ENCODE measurements at regions not wholly inside any gene's neighbourhood (a gene's known extent, or its start where the extent isn't known, plus 50 kb on each side); places are given as distances from the start of the nearest gene placed in this dataset.

- TF ChIP-seq HIVEP1 (CRISPR knock-in tag; IDR thresholded peaks at IDR 0.05) (0 out of 2 replicates have a peak, but pooled peaks have one; percentile 30), ESRRB (CRISPR knock-in tag; IDR thresholded peaks at IDR 0.05; ENCODE audit: borderline replicate concordance) (no peak), ZNF79 (CRISPR knock-in tag; IDR thresholded peaks at IDR 0.05; ENCODE audit: low read depth) (no peak), POLR2H (tag; IDR thresholded peaks at IDR 0.05; ENCODE audit: low read depth) (peak; percentile 69), ZSCAN32 (CRISPR knock-in tag; IDR thresholded peaks at IDR 0.05) (0 out of 2 replicates have a peak, but pooled peaks have one; percentile 31), C11orf30 (IDR thresholded peaks at IDR 0.05; ENCODE audit: low read depth) (peak; percentile 92), ATF3 (IDR thresholded peaks at IDR 0.05) (peak; percentile 99), ATF3 (CRISPR knock-in tag; conservative IDR thresholded peaks at IDR 0.05) (peak; percentile 76), FOSL1 (tag; conservative IDR thresholded peaks at IDR 0.05) (peak; percentile 95), PTRF (tag; IDR thresholded peaks at IDR 0.05) (no peak), MEF2A (IDR thresholded peaks at IDR 0.05; ENCODE audit: control insufficient read depth, low read depth, low read length) (no peak), SUPT5H (IDR thresholded peaks at IDR 0.05) (no peak), RBM25 (IDR thresholded peaks at IDR 0.05; ENCODE audit: low read depth, low read length, severe bottlenecking) (no peak)
- TF ChIP-seq, protein P1, sequence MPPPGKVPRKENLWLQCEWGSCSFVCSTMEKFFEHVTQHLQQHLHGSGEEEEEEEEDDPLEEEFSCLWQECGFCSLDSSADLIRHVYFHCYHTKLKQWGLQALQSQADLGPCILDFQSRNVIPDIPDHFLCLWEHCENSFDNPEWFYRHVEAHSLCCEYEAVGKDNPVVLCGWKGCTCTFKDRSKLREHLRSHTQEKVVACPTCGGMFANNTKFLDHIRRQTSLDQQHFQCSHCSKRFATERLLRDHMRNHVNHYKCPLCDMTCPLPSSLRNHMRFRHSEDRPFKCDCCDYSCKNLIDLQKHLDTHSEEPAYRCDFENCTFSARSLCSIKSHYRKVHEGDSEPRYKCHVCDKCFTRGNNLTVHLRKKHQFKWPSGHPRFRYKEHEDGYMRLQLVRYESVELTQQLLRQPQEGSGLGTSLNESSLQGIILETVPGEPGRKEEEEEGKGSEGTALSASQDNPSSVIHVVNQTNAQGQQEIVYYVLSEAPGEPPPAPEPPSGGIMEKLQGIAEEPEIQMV (tag; conservative IDR thresholded peaks at IDR 0.05; ENCODE audit: low read depth): no peak
- TF ChIP-seq, protein P2, sequence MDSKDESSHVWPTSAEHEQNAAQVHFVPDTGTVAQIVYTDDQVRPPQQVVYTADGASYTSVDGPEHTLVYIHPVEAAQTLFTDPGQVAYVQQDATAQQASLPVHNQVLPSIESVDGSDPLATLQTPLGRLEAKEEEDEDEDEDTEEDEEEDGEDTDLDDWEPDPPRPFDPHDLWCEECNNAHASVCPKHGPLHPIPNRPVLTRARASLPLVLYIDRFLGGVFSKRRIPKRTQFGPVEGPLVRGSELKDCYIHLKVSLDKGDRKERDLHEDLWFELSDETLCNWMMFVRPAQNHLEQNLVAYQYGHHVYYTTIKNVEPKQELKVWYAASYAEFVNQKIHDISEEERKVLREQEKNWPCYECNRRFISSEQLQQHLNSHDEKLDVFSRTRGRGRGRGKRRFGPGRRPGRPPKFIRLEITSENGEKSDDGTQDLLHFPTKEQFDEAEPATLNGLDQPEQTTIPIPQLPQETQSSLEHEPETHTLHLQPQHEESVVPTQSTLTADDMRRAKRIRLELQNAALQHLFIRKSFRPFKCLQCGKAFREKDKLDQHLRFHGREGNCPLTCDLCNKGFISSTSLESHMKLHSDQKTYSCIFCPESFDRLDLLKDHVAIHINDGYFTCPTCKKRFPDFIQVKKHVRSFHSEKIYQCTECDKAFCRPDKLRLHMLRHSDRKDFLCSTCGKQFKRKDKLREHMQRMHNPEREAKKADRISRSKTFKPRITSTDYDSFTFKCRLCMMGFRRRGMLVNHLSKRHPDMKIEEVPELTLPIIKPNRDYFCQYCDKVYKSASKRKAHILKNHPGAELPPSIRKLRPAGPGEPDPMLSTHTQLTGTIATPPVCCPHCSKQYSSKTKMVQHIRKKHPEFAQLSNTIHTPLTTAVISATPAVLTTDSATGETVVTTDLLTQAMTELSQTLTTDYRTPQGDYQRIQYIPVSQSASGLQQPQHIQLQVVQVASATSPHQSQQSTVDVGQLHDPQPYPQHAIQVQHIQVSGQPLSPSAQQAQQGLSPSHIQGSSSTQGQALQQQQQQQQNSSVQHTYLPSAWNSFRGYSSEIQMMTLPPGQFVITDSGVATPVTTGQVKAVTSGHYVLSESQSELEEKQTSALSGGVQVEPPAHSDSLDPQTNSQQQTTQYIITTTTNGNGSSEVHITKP (IDR thresholded peaks at IDR 0.05; ENCODE audit: partially characterized antibody): no peak
- TF ChIP-seq, protein P3, sequence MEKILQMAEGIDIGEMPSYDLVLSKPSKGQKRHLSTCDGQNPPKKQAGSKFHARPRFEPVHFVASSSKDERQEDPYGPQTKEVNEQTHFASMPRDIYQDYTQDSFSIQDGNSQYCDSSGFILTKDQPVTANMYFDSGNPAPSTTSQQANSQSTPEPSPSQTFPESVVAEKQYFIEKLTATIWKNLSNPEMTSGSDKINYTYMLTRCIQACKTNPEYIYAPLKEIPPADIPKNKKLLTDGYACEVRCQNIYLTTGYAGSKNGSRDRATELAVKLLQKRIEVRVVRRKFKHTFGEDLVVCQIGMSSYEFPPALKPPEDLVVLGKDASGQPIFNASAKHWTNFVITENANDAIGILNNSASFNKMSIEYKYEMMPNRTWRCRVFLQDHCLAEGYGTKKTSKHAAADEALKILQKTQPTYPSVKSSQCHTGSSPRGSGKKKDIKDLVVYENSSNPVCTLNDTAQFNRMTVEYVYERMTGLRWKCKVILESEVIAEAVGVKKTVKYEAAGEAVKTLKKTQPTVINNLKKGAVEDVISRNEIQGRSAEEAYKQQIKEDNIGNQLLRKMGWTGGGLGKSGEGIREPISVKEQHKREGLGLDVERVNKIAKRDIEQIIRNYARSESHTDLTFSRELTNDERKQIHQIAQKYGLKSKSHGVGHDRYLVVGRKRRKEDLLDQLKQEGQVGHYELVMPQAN (IDR thresholded peaks at IDR 0.05; ENCODE audit: borderline replicate concordance): no peak
- TF ChIP-seq, protein P4, sequence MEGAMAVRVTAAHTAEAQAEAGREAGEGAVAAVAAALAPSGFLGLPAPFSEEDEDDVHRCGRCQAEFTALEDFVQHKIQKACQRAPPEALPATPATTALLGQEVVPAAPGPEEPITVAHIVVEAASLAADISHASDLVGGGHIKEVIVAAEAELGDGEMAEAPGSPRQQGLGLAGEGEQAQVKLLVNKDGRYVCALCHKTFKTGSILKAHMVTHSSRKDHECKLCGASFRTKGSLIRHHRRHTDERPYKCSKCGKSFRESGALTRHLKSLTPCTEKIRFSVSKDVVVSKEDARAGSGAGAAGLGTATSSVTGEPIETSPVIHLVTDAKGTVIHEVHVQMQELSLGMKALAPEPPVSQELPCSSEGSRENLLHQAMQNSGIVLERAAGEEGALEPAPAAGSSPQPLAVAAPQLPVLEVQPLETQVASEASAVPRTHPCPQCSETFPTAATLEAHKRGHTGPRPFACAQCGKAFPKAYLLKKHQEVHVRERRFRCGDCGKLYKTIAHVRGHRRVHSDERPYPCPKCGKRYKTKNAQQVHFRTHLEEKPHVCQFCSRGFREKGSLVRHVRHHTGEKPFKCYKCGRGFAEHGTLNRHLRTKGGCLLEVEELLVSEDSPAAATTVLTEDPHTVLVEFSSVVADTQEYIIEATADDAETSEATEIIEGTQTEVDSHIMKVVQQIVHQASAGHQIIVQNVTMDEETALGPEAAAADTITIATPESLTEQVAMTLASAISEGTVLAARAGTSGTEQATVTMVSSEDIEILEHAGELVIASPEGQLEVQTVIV (CRISPR knock-in tag; IDR thresholded peaks at IDR 0.05; ENCODE audit: borderline replicate concordance): no peak
These were observed 147.6 kb upstream of the SPRY4 start (continued) for GRCh38 chr5:142472306-142472951.

Data from K562 (cell line).